ENCODE measurements at regions not wholly inside any gene's neighbourhood (a gene's known extent, or its start where the extent isn't known, plus 50 kb on each side); places are given as distances from the start of the nearest gene placed in this dataset.

DNA sequence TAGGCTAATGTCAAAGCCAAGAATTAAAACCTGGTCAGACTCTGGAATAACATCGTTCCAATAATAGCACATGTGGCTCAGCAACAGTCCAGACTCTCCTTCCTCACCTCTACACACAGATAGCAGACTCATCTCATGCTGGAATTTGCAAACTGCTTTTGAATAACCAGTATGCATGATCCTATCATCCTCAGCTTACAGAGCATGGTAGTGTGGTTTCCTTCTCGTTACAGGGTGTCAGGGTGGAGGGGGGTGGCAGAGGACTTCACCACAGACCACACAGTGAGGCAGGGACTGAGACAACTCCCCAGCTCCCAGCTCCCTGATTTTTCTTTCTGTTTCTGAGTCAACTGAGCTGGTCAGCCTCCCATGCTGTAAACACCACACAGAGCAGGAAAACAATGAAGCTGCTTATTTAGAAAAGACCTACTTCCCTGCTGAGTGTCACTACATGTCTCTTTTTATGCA lies 101.6 kb downstream of the RPL22L1 start (continued):
- TF ChIP-seq, protein P1, sequence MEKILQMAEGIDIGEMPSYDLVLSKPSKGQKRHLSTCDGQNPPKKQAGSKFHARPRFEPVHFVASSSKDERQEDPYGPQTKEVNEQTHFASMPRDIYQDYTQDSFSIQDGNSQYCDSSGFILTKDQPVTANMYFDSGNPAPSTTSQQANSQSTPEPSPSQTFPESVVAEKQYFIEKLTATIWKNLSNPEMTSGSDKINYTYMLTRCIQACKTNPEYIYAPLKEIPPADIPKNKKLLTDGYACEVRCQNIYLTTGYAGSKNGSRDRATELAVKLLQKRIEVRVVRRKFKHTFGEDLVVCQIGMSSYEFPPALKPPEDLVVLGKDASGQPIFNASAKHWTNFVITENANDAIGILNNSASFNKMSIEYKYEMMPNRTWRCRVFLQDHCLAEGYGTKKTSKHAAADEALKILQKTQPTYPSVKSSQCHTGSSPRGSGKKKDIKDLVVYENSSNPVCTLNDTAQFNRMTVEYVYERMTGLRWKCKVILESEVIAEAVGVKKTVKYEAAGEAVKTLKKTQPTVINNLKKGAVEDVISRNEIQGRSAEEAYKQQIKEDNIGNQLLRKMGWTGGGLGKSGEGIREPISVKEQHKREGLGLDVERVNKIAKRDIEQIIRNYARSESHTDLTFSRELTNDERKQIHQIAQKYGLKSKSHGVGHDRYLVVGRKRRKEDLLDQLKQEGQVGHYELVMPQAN (IDR thresholded peaks at IDR 0.05; ENCODE audit: borderline replicate concordance), result no peak
- no peak for TF ChIP-seq RNF2 (IDR thresholded peaks at IDR 0.05)
- no peak for TF ChIP-seq RBM22 (IDR thresholded peaks at IDR 0.05; ENCODE audit: low read depth, low read length, poor library complexity, severe bottlenecking)
- TF ChIP-seq, protein P2, sequence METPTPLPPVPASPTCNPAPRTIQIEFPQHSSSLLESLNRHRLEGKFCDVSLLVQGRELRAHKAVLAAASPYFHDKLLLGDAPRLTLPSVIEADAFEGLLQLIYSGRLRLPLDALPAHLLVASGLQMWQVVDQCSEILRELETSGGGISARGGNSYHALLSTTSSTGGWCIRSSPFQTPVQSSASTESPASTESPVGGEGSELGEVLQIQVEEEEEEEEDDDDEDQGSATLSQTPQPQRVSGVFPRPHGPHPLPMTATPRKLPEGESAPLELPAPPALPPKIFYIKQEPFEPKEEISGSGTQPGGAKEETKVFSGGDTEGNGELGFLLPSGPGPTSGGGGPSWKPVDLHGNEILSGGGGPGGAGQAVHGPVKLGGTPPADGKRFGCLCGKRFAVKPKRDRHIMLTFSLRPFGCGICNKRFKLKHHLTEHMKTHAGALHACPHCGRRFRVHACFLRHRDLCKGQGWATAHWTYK (CRISPR knock-in tag; IDR thresholded peaks at IDR 0.05), result peak; percentile 58; the same call in 1 of the 2 replicates
- TF ChIP-seq ZFP1 (CRISPR knock-in tag; IDR thresholded peaks at IDR 0.05), result 0 out of 2 replicates have a peak, but pooled peaks have one; percentile 9
- TF ChIP-seq IRF2 (CRISPR knock-in tag; IDR thresholded peaks at IDR 0.05), result no peak
- no peak for TF ChIP-seq FOXK2 (conservative IDR thresholded peaks at IDR 0.05 in 1 of 2, IDR thresholded peaks at IDR 0.05 in 1 of 2; ENCODE audit: low read depth in 2 of 2)
- TF ChIP-seq YBX1 (IDR thresholded peaks at IDR 0.05), result no peak
- no peak for TF ChIP-seq CHCHD3 (CRISPR knock-in tag; IDR thresholded peaks at IDR 0.05)
- no peak for TF ChIP-seq ZNF77 (CRISPR knock-in tag; IDR thresholded peaks at IDR 0.05)
- TF ChIP-seq, protein P3, sequence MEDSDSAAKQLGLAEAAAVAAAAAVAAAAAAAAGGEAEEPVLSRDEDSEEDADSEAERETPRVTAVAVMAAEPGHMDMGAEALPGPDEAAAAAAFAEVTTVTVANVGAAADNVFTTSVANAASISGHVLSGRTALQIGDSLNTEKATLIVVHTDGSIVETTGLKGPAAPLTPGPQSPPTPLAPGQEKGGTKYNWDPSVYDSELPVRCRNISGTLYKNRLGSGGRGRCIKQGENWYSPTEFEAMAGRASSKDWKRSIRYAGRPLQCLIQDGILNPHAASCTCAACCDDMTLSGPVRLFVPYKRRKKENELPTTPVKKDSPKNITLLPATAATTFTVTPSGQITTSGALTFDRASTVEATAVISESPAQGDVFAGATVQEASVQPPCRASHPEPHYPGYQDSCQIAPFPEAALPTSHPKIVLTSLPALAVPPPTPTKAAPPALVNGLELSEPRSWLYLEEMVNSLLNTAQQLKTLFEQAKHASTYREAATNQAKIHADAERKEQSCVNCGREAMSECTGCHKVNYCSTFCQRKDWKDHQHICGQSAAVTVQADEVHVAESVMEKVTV (CRISPR knock-in tag; IDR thresholded peaks at IDR 0.05), result no peak
- TF ChIP-seq, protein P4, sequence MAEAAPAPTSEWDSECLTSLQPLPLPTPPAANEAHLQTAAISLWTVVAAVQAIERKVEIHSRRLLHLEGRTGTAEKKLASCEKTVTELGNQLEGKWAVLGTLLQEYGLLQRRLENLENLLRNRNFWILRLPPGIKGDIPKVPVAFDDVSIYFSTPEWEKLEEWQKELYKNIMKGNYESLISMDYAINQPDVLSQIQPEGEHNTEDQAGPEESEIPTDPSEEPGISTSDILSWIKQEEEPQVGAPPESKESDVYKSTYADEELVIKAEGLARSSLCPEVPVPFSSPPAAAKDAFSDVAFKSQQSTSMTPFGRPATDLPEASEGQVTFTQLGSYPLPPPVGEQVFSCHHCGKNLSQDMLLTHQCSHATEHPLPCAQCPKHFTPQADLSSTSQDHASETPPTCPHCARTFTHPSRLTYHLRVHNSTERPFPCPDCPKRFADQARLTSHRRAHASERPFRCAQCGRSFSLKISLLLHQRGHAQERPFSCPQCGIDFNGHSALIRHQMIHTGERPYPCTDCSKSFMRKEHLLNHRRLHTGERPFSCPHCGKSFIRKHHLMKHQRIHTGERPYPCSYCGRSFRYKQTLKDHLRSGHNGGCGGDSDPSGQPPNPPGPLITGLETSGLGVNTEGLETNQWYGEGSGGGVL (CRISPR knock-in tag; IDR thresholded peaks at IDR 0.05), result no peak
- TF ChIP-seq ZNF561 (CRISPR knock-in tag; conservative IDR thresholded peaks at IDR 0.05), result no peak
- TF ChIP-seq ZNF830 (CRISPR knock-in tag; IDR thresholded peaks at IDR 0.05), result no peak
- TF ChIP-seq LCOR (CRISPR knock-in tag; IDR thresholded peaks at IDR 0.05), result no peak
- no peak for TF ChIP-seq NUFIP1 (IDR thresholded peaks at IDR 0.05; ENCODE audit: partially characterized antibody)
- TF ChIP-seq TGIF2 (CRISPR knock-in tag; IDR thresholded peaks at IDR 0.05), result no peak
- no peak for TF ChIP-seq GATAD2B (IDR thresholded peaks at IDR 0.05; ENCODE audit: borderline replicate concordance)
- TF ChIP-seq ZNF668 (CRISPR knock-in tag; IDR thresholded peaks at IDR 0.05), result no peak
- TF ChIP-seq BRD9 (IDR thresholded peaks at IDR 0.05; ENCODE audit: low read depth, partially characterized antibody), result no peak
- TF ChIP-seq, protein P5, sequence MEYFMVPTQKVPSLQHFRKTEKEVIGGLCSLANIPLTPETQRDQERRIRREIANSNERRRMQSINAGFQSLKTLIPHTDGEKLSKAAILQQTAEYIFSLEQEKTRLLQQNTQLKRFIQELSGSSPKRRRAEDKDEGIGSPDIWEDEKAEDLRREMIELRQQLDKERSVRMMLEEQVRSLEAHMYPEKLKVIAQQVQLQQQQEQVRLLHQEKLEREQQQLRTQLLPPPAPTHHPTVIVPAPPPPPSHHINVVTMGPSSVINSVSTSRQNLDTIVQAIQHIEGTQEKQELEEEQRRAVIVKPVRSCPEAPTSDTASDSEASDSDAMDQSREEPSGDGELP (CRISPR knock-in tag; IDR thresholded peaks at IDR 0.05; ENCODE audit: borderline replicate concordance), result no peak

All from K562 (cell line).